ENCODE measurements at regions not wholly inside any gene's neighbourhood (a gene's known extent, or its start where the extent isn't known, plus 50 kb on each side); places are given as distances from the start of the nearest gene placed in this dataset.
"Not testable (repeated sequence)": the region's sequence is repeated elsewhere in the genome, so short reads cannot be mapped to it uniquely, and the experiment has no call there.

DNA sequence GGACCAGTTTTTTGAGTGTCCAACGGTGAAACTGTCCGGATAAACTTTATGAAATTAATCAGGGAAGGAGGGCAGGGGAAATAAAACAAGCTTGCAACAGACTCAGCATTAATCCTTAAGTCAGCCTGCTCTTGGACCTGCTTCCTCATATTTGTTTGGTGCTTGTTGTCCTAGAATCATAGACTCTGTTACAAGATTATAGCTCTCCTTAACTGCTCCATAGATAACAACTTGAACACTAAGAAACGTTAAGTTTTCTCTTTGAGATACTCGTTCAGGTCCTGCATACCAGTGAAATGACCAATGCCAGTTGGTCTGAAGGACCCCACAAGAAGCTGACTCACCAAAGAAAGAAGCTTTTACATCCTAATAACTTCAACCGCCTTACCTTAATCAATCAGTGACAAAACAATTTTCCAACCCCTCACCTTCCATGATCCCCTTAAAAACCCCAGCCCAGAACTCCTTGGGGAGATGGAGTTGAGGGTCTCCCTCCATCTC is 493.2 kb downstream of the PID1 start:
- Histone ChIP-seq H3K27ac (no peak overlapping the region), H3K27me3 (no peaks in the 10 kb centered on the region), H3K4me3 (no peak overlapping the region), H3K4me1 (no peaks in the 10 kb centered on the region), H3K36me3 (no peaks in the 10 kb centered on the region), H3K9me3 (no peaks in the 10 kb centered on the region)
- TF ChIP-seq, protein P1, sequence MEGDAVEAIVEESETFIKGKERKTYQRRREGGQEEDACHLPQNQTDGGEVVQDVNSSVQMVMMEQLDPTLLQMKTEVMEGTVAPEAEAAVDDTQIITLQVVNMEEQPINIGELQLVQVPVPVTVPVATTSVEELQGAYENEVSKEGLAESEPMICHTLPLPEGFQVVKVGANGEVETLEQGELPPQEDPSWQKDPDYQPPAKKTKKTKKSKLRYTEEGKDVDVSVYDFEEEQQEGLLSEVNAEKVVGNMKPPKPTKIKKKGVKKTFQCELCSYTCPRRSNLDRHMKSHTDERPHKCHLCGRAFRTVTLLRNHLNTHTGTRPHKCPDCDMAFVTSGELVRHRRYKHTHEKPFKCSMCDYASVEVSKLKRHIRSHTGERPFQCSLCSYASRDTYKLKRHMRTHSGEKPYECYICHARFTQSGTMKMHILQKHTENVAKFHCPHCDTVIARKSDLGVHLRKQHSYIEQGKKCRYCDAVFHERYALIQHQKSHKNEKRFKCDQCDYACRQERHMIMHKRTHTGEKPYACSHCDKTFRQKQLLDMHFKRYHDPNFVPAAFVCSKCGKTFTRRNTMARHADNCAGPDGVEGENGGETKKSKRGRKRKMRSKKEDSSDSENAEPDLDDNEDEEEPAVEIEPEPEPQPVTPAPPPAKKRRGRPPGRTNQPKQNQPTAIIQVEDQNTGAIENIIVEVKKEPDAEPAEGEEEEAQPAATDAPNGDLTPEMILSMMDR (IDR thresholded peaks at IDR 0.05), result no peak
- TF ChIP-seq POLR2AphosphoS5 (IDR thresholded peaks at IDR 0.05; ENCODE audit: insufficient read depth in 1 of 2, low read depth in 1 of 2) (no peak), POLR2A (IDR thresholded peaks at IDR 0.05) (no peak)
- no peak for DNase-seq (ENCODE audit: extremely low spot score in 2 of 2)
- intact Hi-C loops (cut with DNase I), result no loop called here

DNA sequence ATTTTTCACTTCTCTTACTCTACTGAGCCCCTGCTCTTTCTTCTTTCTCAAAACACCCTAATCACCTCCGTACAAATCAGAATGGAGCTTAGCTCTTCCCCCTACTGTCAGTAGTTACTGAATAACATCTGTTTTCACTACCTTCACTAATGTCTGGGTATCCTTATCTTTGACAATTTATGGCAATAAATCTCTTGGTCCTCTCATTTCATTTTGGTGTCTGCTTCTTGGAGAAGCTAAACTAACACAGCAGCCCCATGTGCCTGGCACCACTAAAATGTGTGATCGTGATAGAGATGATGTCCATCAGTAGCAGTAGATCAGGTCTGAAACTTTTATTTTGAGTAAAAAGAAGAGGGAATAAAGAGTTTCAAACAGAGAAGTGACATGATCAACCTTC is 496.5 kb downstream of the PID1 start:
- peaks cover 1% of the 10 kb centered on the region for H3K4me1 ChIP-seq
- no peaks in the 10 kb centered on the region for H3K27me3 ChIP-seq
- no peaks in the 10 kb centered on the region for H3K9me3 ChIP-seq
- TF ChIP-seq, protein P1 (IDR thresholded peaks at IDR 0.05), result no peak
- no peak for TF ChIP-seq POLR2AphosphoS5 (IDR thresholded peaks at IDR 0.05; ENCODE audit: insufficient read depth in 1 of 2, low read depth in 1 of 2)
- H3K36me3 ChIP-seq, result no peaks in the 10 kb centered on the region
- no peak for DNase-seq (ENCODE audit: extremely low spot score in 2 of 2)
- intact Hi-C loops (cut with DNase I), result no loop called here
- no peak overlapping the region for H3K27ac ChIP-seq
- H3K4me3 ChIP-seq, result no peak overlapping the region

DNA sequence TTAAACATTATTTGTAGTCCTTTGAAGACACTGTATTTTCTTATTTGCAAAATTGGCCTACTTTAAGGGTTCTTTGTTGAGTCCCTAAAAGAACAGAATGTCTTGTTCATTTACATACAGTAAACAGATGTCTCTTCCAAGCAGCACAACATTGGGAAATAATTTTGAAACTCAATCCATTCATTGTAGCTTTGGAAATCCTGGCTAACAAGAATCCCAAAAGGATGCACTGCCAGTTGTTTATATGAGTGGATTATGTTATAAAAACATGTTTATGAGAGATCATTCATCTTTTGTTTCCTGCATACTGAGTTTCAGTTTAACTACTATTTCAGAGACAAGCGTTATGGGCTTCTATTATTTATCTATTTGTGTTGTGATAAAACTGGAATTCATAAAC is 499.3 kb downstream of the PID1 start:
- no peaks in the 10 kb centered on the region for H3K9me3 ChIP-seq
- TF ChIP-seq, protein P1 (IDR thresholded peaks at IDR 0.05), result no peak
- TF ChIP-seq POLR2A (IDR thresholded peaks at IDR 0.05), result no peak
- TF ChIP-seq POLR2AphosphoS5 (IDR thresholded peaks at IDR 0.05; ENCODE audit: insufficient read depth in 1 of 2, low read depth in 1 of 2), result peak; percentile 59 to 88
- H3K27me3 ChIP-seq, result no peaks in the 10 kb centered on the region
- H3K4me3 ChIP-seq, result no peak overlapping the region
- peaks cover 16% of the 10 kb centered on the region for H3K4me1 ChIP-seq
- peak overlapping the region; percentile 42 for H3K27ac ChIP-seq
- no peaks in the 10 kb centered on the region for H3K36me3 ChIP-seq
- DNase-seq (ENCODE audit: extremely low spot score in 2 of 2), result no peak
- intact Hi-C loops (cut with DNase I), result no loop called here

DNA sequence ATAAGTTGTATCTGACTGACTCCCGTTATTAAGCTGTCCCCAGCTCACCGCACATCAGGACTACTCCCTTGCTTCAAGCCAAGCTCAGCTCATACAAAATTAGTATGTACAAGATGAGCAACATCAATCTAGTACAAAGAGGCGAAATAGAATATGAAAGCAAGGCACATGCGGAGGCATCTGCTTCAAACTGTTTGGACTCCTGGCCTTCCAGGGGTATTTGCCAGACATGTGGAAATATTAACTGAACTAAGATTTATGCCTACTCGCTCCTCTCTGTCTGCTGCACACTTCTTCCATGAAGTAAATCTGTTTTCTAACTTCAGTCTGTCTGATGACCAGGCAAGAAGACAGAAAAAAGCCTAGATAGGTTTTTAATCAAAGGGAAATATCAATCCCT is 499.8 kb downstream of the PID1 start:
- peak overlapping the region; percentile 42 for H3K27ac ChIP-seq
- no peaks in the 10 kb centered on the region for H3K9me3 ChIP-seq
- no peaks in the 10 kb centered on the region for H3K36me3 ChIP-seq
- peaks cover 16% of the 10 kb centered on the region for H3K4me1 ChIP-seq
- peak overlapping the region in 1 of 2 donors; percentile 2 for H3K4me3 ChIP-seq
- no peaks in the 10 kb centered on the region for H3K27me3 ChIP-seq
- intact Hi-C loops (cut with DNase I), result no loop called here
- DNase-seq (ENCODE audit: extremely low spot score in 2 of 2), result no peak
- TF ChIP-seq POLR2AphosphoS5 (IDR thresholded peaks at IDR 0.05; ENCODE audit: insufficient read depth in 1 of 2, low read depth in 1 of 2) (no peak), POLR2A (IDR thresholded peaks at IDR 0.05) (no peak)
- TF ChIP-seq, protein P1 (IDR thresholded peaks at IDR 0.05), result no peak

DNA sequence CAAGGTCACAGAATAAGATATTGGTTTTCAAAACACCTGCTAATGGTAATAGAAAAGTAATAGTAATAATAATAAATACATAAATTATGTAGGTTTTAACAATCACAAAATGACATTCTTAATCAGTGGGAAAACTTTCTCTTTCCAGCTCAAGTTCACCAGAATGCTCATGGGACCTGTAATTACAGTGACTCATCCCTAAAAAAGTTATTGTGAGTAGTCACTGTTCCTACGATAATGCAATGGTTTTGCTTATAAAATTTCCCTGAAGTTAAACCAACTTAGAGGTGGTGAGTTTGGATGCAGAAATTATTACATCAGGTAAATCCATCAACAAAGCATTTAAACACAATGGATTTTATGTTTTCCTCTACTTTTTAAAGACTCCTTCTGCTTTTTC is 502.3 kb downstream of the PID1 start:
- H3K9me3 ChIP-seq, result no peaks in the 10 kb centered on the region
- H3K36me3 ChIP-seq, result no peaks in the 10 kb centered on the region
- H3K27me3 ChIP-seq, result no peaks in the 10 kb centered on the region
- TF ChIP-seq, protein P1 (IDR thresholded peaks at IDR 0.05), result no peak
- TF ChIP-seq POLR2AphosphoS5 (IDR thresholded peaks at IDR 0.05; ENCODE audit: insufficient read depth in 1 of 2, low read depth in 1 of 2), result peak in 1 of 2 donors; percentile 74
- H3K4me3 ChIP-seq, result no peak overlapping the region
- H3K4me1 ChIP-seq, result peaks cover 16% of the 10 kb centered on the region
- H3K27ac ChIP-seq, result peak overlapping the region; percentile 42
- intact Hi-C loops (cut with DNase I), result loop anchor here (5.0 kb wide), 1 partner anchor 1778 kb away; no protein-coding TSS in a partner anchor
- no peak for DNase-seq (ENCODE audit: extremely low spot score in 2 of 2)

DNA sequence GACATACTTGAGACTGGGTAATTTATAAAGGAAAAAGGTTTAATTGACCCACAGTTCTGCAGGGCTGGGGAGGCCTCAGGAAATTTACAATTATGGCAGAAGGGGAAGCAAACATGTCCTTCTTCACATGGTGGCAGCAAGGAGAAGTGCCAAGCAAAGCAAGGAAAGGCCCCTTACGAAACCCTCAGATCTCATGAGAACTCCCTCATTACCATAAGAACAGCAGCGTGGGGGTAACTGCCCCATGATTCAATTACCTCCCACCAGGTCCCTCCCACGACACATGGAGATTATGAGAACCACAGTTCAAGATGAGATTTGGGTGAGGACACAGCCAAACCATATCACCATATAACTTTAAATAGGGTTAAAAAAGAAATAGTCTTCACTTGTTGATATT is 502.9 kb downstream of the PID1 start:
- not testable (repeated sequence) for H3K4me3 ChIP-seq; H3K9me3 ChIP-seq; H3K27me3 ChIP-seq; H3K36me3 ChIP-seq; DNase-seq (ENCODE audit: extremely low spot score in 2 of 2)
- intact Hi-C loops (cut with DNase I), result loop anchor here (5.0 kb wide), 1 partner anchor 1779 kb away; no protein-coding TSS in a partner anchor
- peak overlapping the region; percentile 16 for H3K27ac ChIP-seq
- H3K4me1 ChIP-seq, result peaks cover 16% of the 10 kb centered on the region

Measured in vagina (tissue), 2 donors.